ENCODE measurements at regions not wholly inside any gene's neighbourhood (a gene's known extent, or its start where the extent isn't known, plus 50 kb on each side); places are given as distances from the start of the nearest gene placed in this dataset.

- TF ChIP-seq, protein P1, sequence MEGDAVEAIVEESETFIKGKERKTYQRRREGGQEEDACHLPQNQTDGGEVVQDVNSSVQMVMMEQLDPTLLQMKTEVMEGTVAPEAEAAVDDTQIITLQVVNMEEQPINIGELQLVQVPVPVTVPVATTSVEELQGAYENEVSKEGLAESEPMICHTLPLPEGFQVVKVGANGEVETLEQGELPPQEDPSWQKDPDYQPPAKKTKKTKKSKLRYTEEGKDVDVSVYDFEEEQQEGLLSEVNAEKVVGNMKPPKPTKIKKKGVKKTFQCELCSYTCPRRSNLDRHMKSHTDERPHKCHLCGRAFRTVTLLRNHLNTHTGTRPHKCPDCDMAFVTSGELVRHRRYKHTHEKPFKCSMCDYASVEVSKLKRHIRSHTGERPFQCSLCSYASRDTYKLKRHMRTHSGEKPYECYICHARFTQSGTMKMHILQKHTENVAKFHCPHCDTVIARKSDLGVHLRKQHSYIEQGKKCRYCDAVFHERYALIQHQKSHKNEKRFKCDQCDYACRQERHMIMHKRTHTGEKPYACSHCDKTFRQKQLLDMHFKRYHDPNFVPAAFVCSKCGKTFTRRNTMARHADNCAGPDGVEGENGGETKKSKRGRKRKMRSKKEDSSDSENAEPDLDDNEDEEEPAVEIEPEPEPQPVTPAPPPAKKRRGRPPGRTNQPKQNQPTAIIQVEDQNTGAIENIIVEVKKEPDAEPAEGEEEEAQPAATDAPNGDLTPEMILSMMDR (IDR thresholded peaks at IDR 0.05), result no peak
- TF ChIP-seq JUND (IDR thresholded peaks at IDR 0.05), result peak; percentile 71
Observed at GRCh38 chr9:26292943-26293342, 599.7 kb downstream of the CAAP1 start.

All from SK-N-SH (cell line).